NOMO-1 (cell line): ENCODE measurements at regions not wholly inside any gene's neighbourhood (a gene's known extent, or its start where the extent isn't known, plus 50 kb on each side); places are given as distances from the start of the nearest gene placed in this dataset.

Experiments
- DNase-seq, 2 experiments: peaks; one replicate each; lab custom pipeline; 2025; ENCODE audit not compliant: unreplicated experiment in 2 of 2; lab: John Stamatoyannopoulos, UW

DNA sequence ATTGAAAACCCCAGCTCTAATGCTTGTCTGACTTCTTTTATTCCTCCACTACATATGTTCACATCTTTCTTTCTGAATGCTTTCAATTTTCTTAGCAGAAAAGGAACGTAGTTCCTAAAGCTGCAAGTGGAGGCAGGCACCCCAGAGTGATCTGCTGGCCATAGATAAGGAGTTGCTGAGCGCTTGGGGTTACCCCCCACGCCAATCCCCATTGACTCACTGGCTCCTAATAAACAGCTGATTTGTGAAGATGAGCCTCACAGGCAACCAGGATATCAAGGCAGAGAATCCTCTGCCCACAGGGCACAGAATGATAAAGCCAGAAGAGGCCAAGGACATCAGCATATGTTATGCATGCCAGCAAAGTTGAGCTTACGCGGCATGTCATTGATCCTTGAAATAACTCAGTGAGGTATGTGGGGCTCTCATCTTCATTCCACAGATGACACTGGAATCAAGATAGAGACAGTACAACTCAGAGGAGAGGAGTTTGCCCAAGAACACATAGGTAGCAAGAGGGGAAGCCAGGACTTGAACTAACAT, 129.1 kb upstream of the PTPRT start:
- no peak for DNase-seq

GRCh38 chr20:43316271-43316670, 126.6 kb upstream of the PTPRT start:
- DNase-seq: no peak

- DNase-seq: no peak
Observed at GRCh38 chr20:43309266-43309665, 119.6 kb upstream of the PTPRT start.

DNA sequence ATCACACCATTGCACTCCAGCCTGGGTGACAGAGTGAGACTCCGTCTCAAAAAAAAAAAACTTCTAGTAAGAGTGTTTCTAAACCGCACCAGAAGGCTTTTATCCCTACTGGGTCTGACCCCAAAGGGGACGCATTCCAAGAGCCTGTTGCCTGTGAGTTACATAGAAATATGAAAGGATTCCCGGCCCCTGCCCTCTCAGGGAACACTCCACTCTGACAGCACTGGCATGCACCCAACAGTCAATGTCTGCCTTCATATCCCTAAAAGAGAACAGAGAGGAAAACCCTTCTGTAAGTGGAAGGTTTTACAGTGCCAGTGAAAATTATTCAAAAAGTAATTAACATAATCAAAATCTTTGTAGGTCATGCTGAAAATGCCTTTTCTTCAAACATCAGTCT, 117.1 kb upstream of the PTPRT start:
- no peak for DNase-seq

DNA sequence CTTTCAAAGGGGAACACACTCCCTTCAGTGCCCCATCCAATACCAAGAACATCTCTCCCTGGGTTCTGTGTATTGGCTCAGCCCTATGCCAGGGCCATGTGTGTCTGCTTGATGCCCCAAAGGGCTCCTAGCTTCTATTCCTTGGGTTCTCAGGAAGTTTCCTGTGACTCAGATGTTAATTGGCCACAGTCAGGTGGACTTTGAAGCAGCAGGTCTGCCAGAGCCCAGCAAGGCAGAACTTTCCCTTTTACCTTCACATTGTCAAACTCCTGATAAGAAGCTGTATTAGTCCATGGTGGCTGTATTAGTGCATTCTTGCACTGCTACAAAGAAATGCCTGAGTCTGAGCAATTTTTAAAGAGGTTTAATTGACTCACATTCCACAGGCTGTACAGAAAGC, 116.0 kb upstream of the PTPRT start:
- no peak for DNase-seq

GRCh38 chr20:43304598-43304997, 114.9 kb upstream of the PTPRT start:
- DNase-seq: no peak

- DNase-seq: no peak
Observed at GRCh38 chr20:43302936-43303335, 113.2 kb upstream of the PTPRT start.

- DNase-seq: no peak
Observed at GRCh38 chr20:43300901-43301300, 111.2 kb upstream of the PTPRT start.

DNA sequence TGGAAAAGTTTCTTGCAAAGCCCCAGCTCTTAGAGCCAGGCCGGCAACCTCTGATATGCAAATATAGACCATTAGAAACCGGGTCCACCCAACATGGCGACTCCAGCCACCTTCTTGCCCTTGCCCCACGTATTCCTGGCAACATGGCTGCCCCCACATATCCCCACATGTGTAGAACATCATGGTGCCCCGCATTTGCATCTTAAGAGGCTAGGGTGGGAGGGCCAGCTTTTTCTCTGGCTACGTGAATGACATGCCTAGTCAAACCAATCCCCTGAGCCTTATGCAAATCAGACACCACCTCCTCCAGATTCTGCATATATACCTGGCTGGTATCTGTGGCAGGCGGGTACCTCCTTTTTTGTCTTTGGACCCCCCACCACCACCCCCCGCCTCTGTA, 106.1 kb upstream of the PTPRT start:
- DNase-seq: no peak

DNA sequence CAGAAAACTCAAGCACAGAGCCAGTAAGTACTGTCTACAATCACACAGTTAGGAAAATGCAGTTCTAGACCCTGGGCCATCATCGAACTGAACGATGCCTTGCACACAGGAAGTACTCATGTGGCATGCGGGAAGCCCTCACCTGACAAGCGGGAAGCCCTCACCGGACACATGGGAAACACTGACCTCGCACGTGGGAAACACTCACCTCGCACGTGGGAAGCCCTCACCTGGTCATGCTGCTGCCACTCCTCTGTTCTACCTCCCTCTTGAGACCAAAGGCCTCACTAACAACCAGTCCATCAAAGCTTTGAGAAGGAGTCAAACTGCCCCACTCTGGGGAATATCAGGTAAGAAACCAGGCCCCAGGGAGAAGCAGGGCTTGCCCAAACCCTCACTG, 105.6 kb upstream of the PTPRT start:
- no peak for DNase-seq

GRCh38 chr20:43294031-43294430, 104.3 kb upstream of the PTPRT start:
- DNase-seq: no peak

- no peak for DNase-seq
Observed at GRCh38 chr20:43293068-43293786, 103.5 kb upstream of the PTPRT start.

- DNase-seq: no peak
Observed at GRCh38 chr20:43292222-43292621, 102.5 kb upstream of the PTPRT start.

DNA sequence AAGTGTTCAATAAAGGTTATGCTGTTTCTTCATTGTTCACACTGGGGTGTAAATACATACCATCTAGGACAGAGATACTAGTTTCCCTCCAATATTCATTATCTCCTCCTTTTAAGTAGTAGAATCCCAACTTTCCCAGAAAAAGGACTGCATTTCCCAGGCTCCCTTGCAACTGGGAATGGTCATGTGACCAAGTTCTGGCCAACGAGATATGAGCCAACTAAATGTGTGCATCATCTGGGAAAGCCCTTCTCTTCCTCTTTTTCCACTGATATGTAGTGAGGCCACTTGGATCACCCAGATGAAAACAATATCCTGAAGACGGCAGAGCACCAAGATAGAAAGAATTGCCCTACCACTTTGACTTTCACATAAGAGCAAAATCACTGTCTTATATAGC, 97.9 kb upstream of the PTPRT start:
- no peak for DNase-seq

- no peak for DNase-seq
Observed at GRCh38 chr20:43285170-43285569, 95.5 kb upstream of the PTPRT start.

DNA sequence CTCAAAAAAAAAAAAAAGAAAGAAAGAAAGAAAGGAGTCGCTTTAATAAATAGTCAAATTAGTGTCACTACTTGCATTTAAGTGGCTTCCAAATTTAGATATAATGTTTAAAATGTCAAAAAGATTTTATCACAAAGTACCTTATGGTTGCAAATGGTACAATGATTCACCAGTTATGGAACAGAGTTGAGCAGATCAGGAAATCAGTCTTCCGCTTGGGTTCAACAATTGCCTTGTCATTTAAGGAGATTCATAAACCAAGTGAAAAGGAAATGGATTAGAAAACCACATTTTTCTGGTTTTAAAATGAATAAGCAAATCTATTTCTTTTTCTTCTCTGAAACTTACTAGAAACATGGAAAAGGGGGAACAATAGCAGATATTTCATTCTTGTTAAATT, 94.8 kb upstream of the PTPRT start:
- no peak for DNase-seq

DNA sequence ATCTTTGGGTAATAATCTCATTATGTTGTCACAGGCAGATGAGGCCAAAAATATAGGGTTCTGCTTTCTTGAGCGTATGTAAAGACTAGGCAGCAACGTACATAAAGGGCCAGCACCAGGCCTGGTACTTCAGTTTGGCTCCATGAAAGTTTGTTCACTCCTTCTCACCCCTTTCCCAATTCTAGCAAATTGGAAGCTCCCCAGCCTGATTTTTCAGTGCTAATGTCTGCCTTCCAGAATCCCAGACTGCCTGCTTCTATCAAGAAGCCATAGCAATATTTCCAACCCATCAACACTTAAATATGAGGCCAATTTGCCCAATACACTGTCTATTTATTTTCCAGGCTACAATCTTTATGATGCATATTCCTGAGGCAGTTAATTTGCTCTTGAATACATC, 93.4 kb upstream of the PTPRT start:
- no peak for DNase-seq

GRCh38 chr20:43271980-43272379, 82.3 kb upstream of the PTPRT start:
- no peak for DNase-seq

- DNase-seq: no peak
Observed at GRCh38 chr20:43265449-43265848, 75.7 kb upstream of the PTPRT start.

GRCh38 chr20:43263226-43263625, 73.5 kb upstream of the PTPRT start:
- DNase-seq: no peak

DNA sequence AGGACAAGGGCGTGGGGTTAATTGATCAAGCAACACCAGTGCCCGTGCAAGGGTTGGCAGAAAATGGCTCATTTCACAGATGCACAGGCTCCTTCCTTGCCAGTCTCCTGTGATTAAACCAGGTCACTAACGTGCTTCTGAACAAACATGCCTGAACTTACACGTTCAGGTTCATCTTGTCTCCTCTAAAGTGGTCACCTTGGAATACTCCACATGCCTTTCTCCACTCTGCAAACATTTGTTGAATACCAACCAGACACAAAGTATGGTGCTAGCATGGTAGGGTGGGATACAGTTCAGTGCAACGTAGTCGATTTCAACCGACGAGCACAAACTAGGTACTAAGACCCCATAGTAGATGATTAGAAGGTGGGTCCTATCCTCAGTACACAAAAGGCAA, 72.6 kb upstream of the PTPRT start:
- no peak for DNase-seq

- DNase-seq: no peak
Observed at GRCh38 chr20:43255877-43256276, 66.2 kb upstream of the PTPRT start.

DNA sequence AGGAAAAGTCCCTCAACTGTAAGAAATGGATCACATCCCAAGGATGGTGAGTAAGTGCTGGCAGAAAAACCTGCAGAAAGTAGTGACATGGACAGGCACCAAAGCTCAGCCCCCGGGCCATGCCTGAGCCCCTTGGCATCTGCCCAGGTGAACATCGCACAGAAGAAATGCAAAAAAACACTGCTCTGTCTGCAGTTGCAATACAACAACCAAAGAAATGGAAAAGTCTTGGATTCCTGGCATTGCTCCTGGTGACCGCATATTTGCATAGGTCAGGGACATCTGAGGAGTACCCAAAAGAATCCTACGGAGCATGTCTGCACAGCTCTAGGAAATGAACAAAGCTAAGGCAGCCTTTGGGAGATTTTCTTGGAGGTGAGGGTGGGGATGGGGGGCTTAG, 63.1 kb upstream of the PTPRT start:
- DNase-seq: no peak
